ENCODE measurements at regions not wholly inside any gene's neighbourhood (a gene's known extent, or its start where the extent isn't known, plus 50 kb on each side); places are given as distances from the start of the nearest gene placed in this dataset.

DNA sequence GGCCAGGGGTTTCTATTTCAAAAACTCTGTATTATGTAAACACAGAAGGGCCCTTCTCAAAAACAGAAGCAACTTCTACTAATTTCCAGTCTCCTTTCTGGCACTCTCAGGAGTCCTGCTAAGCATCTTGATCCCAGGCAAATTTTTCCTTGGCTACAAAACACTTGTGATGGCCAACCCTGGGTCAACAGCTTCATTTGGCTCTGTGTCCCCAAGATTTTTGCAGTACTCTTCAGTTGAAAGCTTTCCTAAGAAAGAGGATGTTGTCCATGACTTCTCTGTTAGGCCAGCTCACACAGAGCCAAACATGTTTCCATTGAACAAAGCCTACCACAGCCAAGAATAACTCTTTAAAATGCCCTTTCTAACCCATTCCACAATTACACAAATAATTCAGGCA is 99.0 kb upstream of the EGR2 start:
- intact Hi-C loops (cut with DNase I; ENCODE audit: low total_unique reads), result no loop called here
- Histone ChIP-seq H3K4me1 (no peaks in the 10 kb centered on the region), H3K4me3 (no peak overlapping the region), H3K27me3 (no peaks in the 10 kb centered on the region), H3K27ac (no peak overlapping the region), H3K9me3 (no peaks in the 10 kb centered on the region), H3K36me3 (no peaks in the 10 kb centered on the region)
- no peak for TF ChIP-seq POLR2A (IDR thresholded peaks at IDR 0.05)
- TF ChIP-seq, protein P1, sequence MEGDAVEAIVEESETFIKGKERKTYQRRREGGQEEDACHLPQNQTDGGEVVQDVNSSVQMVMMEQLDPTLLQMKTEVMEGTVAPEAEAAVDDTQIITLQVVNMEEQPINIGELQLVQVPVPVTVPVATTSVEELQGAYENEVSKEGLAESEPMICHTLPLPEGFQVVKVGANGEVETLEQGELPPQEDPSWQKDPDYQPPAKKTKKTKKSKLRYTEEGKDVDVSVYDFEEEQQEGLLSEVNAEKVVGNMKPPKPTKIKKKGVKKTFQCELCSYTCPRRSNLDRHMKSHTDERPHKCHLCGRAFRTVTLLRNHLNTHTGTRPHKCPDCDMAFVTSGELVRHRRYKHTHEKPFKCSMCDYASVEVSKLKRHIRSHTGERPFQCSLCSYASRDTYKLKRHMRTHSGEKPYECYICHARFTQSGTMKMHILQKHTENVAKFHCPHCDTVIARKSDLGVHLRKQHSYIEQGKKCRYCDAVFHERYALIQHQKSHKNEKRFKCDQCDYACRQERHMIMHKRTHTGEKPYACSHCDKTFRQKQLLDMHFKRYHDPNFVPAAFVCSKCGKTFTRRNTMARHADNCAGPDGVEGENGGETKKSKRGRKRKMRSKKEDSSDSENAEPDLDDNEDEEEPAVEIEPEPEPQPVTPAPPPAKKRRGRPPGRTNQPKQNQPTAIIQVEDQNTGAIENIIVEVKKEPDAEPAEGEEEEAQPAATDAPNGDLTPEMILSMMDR (IDR thresholded peaks at IDR 0.05), result no peak
- DNase-seq, result no peak

GRCh38 chr10:62912086-62912485 is 95.9 kb upstream of the EGR2 start:
- Histone ChIP-seq H3K36me3 (no peaks in the 10 kb centered on the region), H3K27me3 (no peaks in the 10 kb centered on the region), H3K4me1 (no peaks in the 10 kb centered on the region), H3K27ac (no peak overlapping the region), H3K4me3 (no peak overlapping the region), H3K9me3 (no peaks in the 10 kb centered on the region)
- TF ChIP-seq POLR2A (IDR thresholded peaks at IDR 0.05), result no peak
- TF ChIP-seq, protein P1 (IDR thresholded peaks at IDR 0.05), result no peak
- no peak for DNase-seq
- intact Hi-C loops (cut with DNase I; ENCODE audit: low total_unique reads), result no loop called here

- intact Hi-C loops (cut with DNase I; ENCODE audit: low total_unique reads), result no loop called here
- Histone ChIP-seq H3K4me1 (no peaks in the 10 kb centered on the region), H3K27me3 (no peaks in the 10 kb centered on the region), H3K36me3 (no peaks in the 10 kb centered on the region), H3K4me3 (no peak overlapping the region), H3K9me3 (no peaks in the 10 kb centered on the region), H3K27ac (no peak overlapping the region)
- TF ChIP-seq POLR2A (IDR thresholded peaks at IDR 0.05), result no peak
- TF ChIP-seq, protein P1 (IDR thresholded peaks at IDR 0.05), result no peak
- no peak for DNase-seq
These were observed 95.2 kb upstream of the EGR2 start for GRCh38 chr10:62911210-62911963.

DNA sequence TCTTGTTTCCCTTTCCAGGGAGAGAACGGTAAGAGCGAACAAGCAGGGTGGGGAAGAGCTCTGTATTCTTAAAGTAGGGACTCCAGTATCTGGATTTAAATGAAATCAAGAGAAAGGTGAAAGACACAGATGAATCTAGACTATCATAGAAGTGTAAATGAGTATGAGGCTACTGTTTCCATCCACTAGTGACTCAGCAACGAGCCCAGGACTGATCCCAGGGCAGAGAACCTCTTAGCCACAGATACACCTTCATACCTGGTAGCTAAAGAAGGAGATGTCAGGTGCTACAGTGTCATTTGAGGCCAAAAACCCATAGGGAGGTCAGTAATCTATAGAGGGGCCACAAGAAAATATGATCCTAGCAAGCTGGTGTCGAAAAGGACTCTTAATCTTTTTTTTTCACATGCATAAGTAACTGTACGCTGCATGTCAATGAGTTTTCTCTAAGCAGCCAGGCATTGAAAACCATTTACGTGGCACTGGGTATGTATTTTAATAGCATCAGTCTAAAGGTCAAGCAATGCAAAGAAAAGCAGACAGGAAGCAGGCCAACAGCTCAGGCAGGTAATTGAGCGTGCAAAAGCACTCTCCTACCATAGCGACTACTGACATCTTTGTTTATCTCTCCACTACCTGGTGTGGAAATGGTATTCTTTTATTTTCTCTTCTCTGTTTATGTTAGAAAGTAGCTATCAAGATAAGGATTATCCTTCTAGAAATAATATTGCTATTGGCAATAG is 91.5 kb upstream of the EGR2 start:
- Histone ChIP-seq H3K4me1 (no peaks in the 10 kb centered on the region), H3K9me3 (no peaks in the 10 kb centered on the region), H3K27ac (no peak overlapping the region), H3K27me3 (no peaks in the 10 kb centered on the region), H3K4me3 (no peak overlapping the region), H3K36me3 (no peaks in the 10 kb centered on the region)
- no peak for DNase-seq
- intact Hi-C loops (cut with DNase I; ENCODE audit: low total_unique reads), result no loop called here
- TF ChIP-seq, protein P1 (IDR thresholded peaks at IDR 0.05), result no peak
- no peak for TF ChIP-seq POLR2A (IDR thresholded peaks at IDR 0.05)

GRCh38 chr10:62904281-62904875 is 88.2 kb upstream of the EGR2 start:
- no peak for DNase-seq
- H3K4me1 ChIP-seq, result no peaks in the 10 kb centered on the region
- H3K36me3 ChIP-seq, result no peaks in the 10 kb centered on the region
- intact Hi-C loops (cut with DNase I; ENCODE audit: low total_unique reads), result no loop called here
- H3K27me3 ChIP-seq, result no peaks in the 10 kb centered on the region
- H3K9me3 ChIP-seq, result no peaks in the 10 kb centered on the region
- H3K4me3 ChIP-seq, result no peak overlapping the region
- no peak overlapping the region for H3K27ac ChIP-seq
- no peak for TF ChIP-seq POLR2A (IDR thresholded peaks at IDR 0.05)
- TF ChIP-seq, protein P1 (IDR thresholded peaks at IDR 0.05), result no peak
